Hematopoietic multipotent progenitor cell treated with erythropoietin and hydrocortisone succinate and interleukin-3 and kit ligand, for 8 days (in vitro differentiated cells): ENCODE measurements at regions not wholly inside any gene's neighbourhood (a gene's known extent, or its start where the extent isn't known, plus 50 kb on each side); places are given as distances from the start of the nearest gene placed in this dataset.
"Not testable (repeated sequence)": the region's sequence is repeated elsewhere in the genome, so short reads cannot be mapped to it uniquely, and the experiment has no call there.

ENCODE experiments used
- DNase-seq: peaks from one replicate; pipeline ENCODE4 v3.0.0-alpha.2; 2015

DNA sequence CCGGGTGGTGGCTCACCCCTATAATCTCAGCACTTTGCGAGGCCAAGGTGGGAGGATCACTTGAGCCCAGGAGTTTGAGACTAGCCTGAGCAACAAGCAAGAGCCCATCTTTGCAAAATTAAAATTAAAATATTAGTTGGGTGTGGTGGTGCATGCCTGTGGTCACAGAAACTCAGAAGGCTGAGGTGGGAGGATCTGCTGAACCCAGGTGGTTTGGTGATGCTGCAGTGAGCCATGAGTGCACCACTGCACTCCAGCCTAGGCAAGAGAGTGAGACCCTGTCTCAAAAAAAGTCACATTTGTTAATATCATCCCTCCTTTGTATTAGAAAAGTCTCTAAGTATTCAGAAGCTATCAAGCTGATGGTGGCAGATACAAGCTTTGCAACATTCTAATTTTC is 317.5 kb downstream of the ANKRD30A start:
- DNase-seq, result no peak

DNA sequence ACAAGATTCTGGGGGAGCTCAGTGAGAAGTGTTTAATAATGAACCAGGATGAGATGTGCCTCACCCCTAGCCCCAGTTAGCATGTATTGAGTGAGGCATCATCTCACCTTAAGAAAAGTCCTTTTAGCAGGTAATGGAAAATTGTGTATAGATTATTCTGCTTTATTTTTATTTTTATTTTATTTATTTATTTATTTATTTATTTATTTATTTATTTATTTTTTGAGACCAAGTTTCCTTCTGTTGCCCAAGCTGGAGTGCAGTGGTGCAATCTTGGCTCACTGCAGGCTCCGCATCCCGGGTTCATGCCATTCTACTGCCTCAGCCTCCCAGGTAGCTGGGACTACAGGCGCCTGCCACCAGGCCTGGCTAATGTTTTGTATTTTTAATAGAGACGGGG is 315.8 kb downstream of the ANKRD30A start:
- not testable (repeated sequence) for DNase-seq

DNA sequence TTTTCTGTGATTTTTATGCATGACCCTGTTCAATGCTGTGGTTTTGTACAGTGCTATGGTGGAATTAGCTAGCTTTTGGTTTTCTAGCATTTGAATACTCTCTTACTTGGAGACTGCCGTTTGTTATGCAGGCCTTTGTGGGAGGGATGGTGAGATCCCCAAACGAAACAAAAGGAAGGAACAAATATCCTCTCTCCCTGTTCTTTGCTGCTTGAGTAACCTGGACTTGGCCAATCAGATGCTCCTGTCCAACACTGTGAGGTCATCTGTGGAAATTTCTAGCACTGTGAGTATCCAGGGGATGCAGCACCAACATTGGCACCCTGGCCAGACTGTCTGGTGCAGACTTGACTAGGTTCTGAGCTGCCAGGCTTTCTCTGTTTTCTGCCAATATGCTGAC is 314.4 kb downstream of the ANKRD30A start:
- no peak for DNase-seq

DNA sequence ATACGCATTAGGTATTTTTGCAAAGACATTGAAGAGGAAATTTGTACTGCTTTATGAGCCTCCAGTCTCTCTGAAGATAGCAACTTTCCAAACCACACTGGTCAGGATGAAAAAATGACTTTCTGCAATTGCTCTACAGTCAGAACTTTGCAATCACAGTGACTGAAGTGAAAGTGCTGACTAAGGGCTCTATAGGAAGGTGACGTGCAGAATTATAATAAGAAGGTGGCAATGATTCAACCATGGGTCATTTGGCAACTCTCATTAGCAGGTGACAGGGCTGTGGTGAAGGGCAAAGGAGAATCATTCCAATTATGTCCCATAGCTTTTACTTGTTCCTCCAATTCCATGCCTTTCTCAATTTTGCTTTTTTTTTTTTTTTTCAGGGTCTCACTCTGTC is 311.0 kb downstream of the ANKRD30A start:
- DNase-seq, result no peak

DNA sequence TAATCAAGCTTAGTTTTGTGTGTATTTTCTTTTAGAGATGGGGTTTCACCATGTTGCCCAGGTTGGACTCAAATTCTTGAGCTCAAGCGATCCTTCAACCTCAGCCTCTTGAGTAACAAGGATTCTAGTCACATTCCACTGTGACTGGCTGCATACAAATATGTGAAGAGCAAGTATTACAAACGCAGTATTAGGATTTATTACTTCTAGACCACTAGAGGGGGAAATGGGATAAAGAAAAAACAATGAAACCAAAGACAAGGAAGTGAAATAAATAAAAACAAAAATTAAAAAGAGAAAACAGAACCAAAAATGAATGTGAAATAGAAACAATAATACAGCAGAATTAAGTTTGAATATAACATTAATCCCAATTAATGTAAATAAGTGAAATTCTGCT is 308.7 kb downstream of the ANKRD30A start:
- no peak for DNase-seq
